ENCODE measurements at regions not wholly inside any gene's neighbourhood (a gene's known extent, or its start where the extent isn't known, plus 50 kb on each side); places are given as distances from the start of the nearest gene placed in this dataset.

GRCh38 chr2:42913280-42913878, 121.0 kb upstream of the HAAO start:
- DNase-seq: no peak

GRCh38 chr2:42910645-42911405, 118.4 kb upstream of the HAAO start:
- DNase-seq: no peak

GRCh38 chr2:42909966-42910365, 117.6 kb upstream of the HAAO start:
- no peak for DNase-seq

GRCh38 chr2:42908518-42909200, 116.3 kb upstream of the HAAO start:
- no peak for DNase-seq

GRCh38 chr2:42907835-42908234, 115.5 kb upstream of the HAAO start:
- DNase-seq: no peak

- DNase-seq: no peak
Measured at GRCh38 chr2:42906557-42907411, 114.4 kb upstream of the HAAO start.

- DNase-seq: no peak
Measured at GRCh38 chr2:42906111-42906556, 113.8 kb upstream of the HAAO start.

- no peak for DNase-seq
Measured at GRCh38 chr2:42905341-42906110, 113.1 kb upstream of the HAAO start.

GRCh38 chr2:42904576-42904876, 112.1 kb upstream of the HAAO start:
- no peak for DNase-seq

- DNase-seq: no peak
Measured at GRCh38 chr2:42903821-42904575, 111.6 kb upstream of the HAAO start.

GRCh38 chr2:42902939-42903709, 110.7 kb upstream of the HAAO start:
- DNase-seq: no peak

GRCh38 chr2:42901076-42901640, 108.8 kb upstream of the HAAO start:
- DNase-seq: no peak

GRCh38 chr2:42900289-42900891, 108.0 kb upstream of the HAAO start:
- no peak for DNase-seq

- no peak for DNase-seq
Measured at GRCh38 chr2:42897358-42897757, 105.0 kb upstream of the HAAO start.

- DNase-seq: no peak
Measured at GRCh38 chr2:42895791-42896135, 103.4 kb upstream of the HAAO start.

- no peak for DNase-seq
Measured at GRCh38 chr2:42895134-42895790, 102.9 kb upstream of the HAAO start.

GRCh38 chr2:42893047-42893758, 100.8 kb upstream of the HAAO start:
- DNase-seq: no peak

- DNase-seq: no peak
Measured at GRCh38 chr2:42890791-42891355, 98.5 kb upstream of the HAAO start.

Data from CD4-positive, alpha-beta T cell treated with Interferon gamma for 1 hour (primary cell).